VCaP (cell line): ENCODE measurements at regions not wholly inside any gene's neighbourhood (a gene's known extent, or its start where the extent isn't known, plus 50 kb on each side); places are given as distances from the start of the nearest gene placed in this dataset.

Experiments
- H3K27ac ChIP-seq: fragments of 450-650 bp; 2 replicates; pipeline ENCODE4 v1.5.1; 2017
- TF ChIP-seq, protein P1 (sequence below): fragments of 450-650 bp; conservative IDR thresholded peaks from 2 replicates; pipeline ENCODE4 v1.5.1; 2017; ENCODE audit warnings: mild to moderate bottlenecking, moderate library complexity

DNA sequence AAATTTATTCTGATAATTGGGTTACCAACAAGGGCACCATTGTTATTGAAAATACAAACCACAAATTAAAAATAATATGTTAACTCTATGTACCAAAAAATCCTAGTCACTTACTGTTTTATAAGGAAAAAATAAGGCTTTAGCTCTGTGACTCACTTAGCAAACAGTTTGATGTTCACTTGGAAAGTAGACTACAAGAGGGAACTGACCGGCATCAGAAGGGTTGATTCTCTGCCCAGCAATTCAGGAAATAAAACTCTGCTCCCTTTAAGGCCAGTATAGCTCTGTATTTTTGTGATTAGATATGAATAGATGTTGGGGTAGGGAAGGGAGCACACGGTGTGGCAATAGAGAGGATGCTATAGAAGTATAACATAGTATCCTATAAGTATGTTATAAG is 671.3 kb downstream of the LRRC70 start:
- TF ChIP-seq, protein P1, sequence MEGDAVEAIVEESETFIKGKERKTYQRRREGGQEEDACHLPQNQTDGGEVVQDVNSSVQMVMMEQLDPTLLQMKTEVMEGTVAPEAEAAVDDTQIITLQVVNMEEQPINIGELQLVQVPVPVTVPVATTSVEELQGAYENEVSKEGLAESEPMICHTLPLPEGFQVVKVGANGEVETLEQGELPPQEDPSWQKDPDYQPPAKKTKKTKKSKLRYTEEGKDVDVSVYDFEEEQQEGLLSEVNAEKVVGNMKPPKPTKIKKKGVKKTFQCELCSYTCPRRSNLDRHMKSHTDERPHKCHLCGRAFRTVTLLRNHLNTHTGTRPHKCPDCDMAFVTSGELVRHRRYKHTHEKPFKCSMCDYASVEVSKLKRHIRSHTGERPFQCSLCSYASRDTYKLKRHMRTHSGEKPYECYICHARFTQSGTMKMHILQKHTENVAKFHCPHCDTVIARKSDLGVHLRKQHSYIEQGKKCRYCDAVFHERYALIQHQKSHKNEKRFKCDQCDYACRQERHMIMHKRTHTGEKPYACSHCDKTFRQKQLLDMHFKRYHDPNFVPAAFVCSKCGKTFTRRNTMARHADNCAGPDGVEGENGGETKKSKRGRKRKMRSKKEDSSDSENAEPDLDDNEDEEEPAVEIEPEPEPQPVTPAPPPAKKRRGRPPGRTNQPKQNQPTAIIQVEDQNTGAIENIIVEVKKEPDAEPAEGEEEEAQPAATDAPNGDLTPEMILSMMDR = no peak

DNA sequence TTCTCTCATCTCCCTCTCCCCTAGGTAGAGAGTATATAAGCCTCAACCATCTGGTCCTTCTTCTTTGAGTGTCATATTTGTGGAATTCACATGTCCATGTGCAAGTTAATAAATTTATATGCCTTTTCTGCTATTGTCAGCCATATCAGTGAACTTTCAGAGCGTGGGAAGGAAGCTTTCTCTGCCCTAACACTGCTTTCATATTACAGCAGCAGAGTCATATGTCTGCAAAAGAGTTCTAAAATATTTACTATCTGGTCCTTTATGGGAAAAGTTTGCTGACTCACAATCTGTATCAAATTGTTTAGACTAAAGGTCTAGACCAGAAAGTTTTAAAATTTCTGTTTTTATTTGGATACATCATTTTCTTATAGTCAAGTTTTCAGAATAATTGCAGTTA is 669.0 kb downstream of the LRRC70 start:
- H3K27ac ChIP-seq = no peak overlapping the region
- TF ChIP-seq, protein P1 = no peak

More for the DNA sequence above, 671.3 kb downstream of the LRRC70 start:
- H3K27ac ChIP-seq = no peak overlapping the region

DNA sequence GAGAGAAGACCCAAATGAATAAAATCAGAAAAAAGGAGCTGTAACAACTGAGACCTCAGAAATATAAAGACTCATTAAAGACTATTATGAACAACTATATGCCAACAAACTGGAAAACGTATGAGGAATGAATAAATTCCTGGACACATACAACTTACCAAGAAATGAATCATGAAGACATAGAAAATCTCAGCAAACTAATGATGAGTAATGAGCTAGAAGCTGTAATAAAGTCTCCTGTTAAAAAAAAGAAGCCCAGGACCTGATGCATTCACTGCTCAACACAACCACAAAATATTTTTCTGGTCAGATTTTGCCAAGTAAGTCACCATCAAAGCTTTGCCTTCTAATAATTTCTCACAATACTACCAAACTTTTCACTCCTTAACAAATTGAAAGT is 666.7 kb downstream of the LRRC70 start:
- TF ChIP-seq, protein P1 = no peak
- peak overlapping the region; percentile 1; the same call in 1 of the 2 replicates for H3K27ac ChIP-seq

DNA sequence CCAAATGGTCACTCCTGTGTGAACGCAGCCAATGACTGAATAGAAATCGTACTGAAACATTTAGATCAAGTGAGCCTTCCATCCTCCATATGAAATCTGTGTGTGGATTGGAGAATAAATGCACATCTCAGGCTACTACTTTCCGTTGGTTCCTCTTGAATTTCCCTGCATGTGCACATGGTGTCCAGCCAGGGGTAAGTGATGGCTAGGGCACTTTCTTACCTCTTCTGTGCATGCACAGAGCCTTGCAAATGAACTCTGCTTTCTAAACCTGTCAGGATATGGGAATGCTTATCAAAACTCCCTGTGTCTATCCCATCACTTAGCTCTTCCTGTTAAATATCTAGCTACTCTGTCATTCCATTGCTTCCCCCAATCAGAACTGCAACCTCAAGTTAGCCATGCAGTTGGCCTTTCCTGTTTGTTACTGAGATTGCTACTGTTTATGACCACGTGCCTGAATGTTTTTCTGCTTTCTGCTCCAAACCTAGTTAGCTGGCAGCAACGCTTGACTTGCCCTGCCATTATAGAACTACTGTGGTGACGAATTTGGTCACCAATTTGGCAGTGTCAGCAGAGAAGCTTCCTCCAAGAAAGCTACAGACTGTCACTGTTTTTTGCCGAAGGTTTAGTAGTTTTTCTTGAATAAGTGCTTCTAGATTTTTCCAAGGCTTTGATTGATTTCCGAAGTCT is 661.6 kb downstream of the LRRC70 start:
- TF ChIP-seq, protein P1 = no peak
- H3K27ac ChIP-seq = no peak overlapping the region

DNA sequence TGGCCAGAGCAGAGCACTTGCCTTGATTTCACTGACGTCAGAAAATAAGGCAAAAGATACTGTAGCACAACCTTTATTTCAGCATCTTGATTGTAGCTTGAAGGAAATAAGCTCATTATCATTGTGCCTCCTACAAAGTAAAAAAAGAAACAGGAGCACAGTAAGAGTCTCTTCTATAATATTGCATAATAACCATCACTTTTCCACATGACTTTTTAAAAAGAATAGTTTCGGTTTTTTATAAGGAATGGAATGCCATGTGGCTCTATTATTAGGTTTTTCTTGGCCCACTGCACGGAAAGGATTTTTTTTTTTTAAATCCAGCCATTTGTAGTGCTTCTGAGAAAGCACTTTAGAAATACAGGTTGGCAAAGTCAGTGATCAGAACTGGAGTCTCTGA is 655.3 kb downstream of the LRRC70 start:
- no peak overlapping the region for H3K27ac ChIP-seq
- TF ChIP-seq, protein P1 = no peak

DNA sequence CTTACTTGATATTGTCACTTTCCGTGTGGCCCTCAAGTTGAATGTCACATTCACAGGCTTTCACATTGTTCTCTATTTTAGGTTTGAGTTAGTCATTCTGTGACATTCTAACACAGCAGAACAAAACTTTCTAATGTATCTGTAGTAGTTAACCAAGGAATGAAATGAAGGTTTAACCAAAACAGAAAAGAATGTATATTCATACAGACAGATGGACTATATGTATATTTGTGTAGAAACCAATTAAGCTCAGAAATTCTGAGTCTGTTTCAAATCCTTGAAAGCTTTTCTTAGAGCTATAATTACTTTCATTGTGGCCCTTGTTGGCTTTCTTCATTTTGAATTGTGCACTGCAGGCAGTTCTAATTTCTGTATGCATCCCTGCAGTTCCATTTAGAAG is 654.7 kb downstream of the LRRC70 start:
- TF ChIP-seq, protein P1 = no peak
- H3K27ac ChIP-seq = no peak overlapping the region

DNA sequence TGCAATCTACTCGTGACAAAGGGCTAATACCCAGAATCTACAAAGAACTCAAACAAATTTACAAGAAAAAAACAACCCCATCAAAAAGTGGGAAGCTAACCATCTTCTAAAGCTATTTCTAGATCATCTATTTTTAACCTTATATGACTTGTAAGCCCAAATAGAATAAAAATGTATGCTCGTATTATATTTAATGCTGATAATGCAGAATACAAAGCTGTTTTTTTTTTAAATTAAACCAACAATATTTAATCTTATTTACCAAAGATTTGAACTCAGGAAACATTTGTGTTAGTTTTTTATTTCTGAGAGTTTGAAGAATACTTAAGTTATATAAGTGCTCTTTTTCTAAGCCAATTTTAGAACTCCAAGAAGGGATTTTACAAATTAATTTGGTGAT is 652.1 kb downstream of the LRRC70 start:
- H3K27ac ChIP-seq = no peak overlapping the region
- TF ChIP-seq, protein P1 = no peak
